PC-9 (cell line): ENCODE measurements at regions not wholly inside any gene's neighbourhood (a gene's known extent, or its start where the extent isn't known, plus 50 kb on each side); places are given as distances from the start of the nearest gene placed in this dataset.
A peak's percentile ranks its signal among the peaks of the same experiment; 100 is the strongest.

Experiments used
- BruUV-seq: library from RNA; stranded (reverse); fragments of 400-500 nt; replicated peaks from 2 replicates; lab custom pipeline; 2021; lab: Mats Ljungman, UMichigan
- CTCF ChIA-PET: fragments of 300-600 bp; sonication (Branson Sonifier 250); formaldehyde crosslinking; loops from one replicate; lab custom pipeline; 2022; ENCODE audit warnings: antibody characterized with exemption; lab: Charles Lee
- POLR2A ChIA-PET: fragments of 300-600 bp; sonication (Branson Sonifier 250); formaldehyde crosslinking; loops from one replicate; lab custom pipeline; 2022; ENCODE audit warnings: antibody characterized with exemption; ENCODE audit not compliant: unreplicated experiment; lab: Charles Lee
- DNase-seq, 2 experiments: peaks; one replicate each; pipeline versions ENCODE4 v3.0.0 to v3.0.0-alpha.2; 2015 to 2022; ENCODE audit warnings: mixed read lengths in 1 of 2
- H2AFZ ChIP-seq: fragments of 200-600 bp; sonication (generic); 2 replicates; pipeline ENCODE4 v1.8.1; 2017; ENCODE audit warnings: antibody characterized with exemption
- H3F3A ChIP-seq: fragments of 200-600 bp; sonication (generic); 2 replicates; pipeline ENCODE4 v1.8.1; 2017; ENCODE audit warnings: antibody characterized with exemption, mild to moderate bottlenecking, low read depth; ENCODE audit not compliant: insufficient read depth
- H3K27ac ChIP-seq: fragments of 200-600 bp; sonication (generic); 2 replicates; pipeline ENCODE4 v1.6.1; 2016; ENCODE audit warnings: mixed run types
- H3K27me3 ChIP-seq: fragments of 200-600 bp; sonication (generic); 2 replicates; pipeline ENCODE4 v1.6.1; 2016; ENCODE audit warnings: low read depth, mixed run types; ENCODE audit not compliant: insufficient read depth
- H3K36me3 ChIP-seq: fragments of 200-600 bp; sonication (generic); 2 replicates; pipeline ENCODE4 v1.6.1; 2016; ENCODE audit warnings: low read depth, mixed run types
- H3K4me1 ChIP-seq: fragments of 200-600 bp; sonication (generic); replicated peaks from 2 replicates; pipeline ENCODE4 v1.6.1; 2016; ENCODE audit warnings: mixed run types; ENCODE audit not compliant: insufficient read depth
- H3K4me2 ChIP-seq: fragments of 200-600 bp; sonication (generic); 2 replicates; pipeline ENCODE4 v1.6.1; 2017; ENCODE audit warnings: mixed run types
- H3K4me3 ChIP-seq: fragments of 200-600 bp; sonication (generic); 2 replicates; pipeline ENCODE4 v1.6.1; 2016; ENCODE audit warnings: mixed run types
- H3K79me2 ChIP-seq: fragments of 200-600 bp; sonication (generic); 2 replicates; pipeline ENCODE4 v1.6.1; 2017; ENCODE audit warnings: low read depth, mixed run types
- H3K9me2 ChIP-seq: fragments of 200-600 bp; sonication (generic); 2 replicates; pipeline ENCODE4 v1.8.1; 2017; ENCODE audit warnings: mild to moderate bottlenecking; ENCODE audit not compliant: insufficient read depth
- H3K9me3 ChIP-seq: fragments of 200-600 bp; sonication (generic); 2 replicates; pipeline ENCODE4 v1.8.1; 2016; ENCODE audit warnings: low read depth; ENCODE audit not compliant: insufficient read depth
- H4K20me1 ChIP-seq: fragments of 200-600 bp; sonication (generic); 2 replicates; pipeline ENCODE4 v1.8.1; 2017; ENCODE audit not compliant: insufficient read depth
- EZH2 ChIP-seq: fragments of 200-600 bp; sonication (generic); IDR thresholded peaks from 2 replicates; pipeline ENCODE4 v1.8.0; 2017; ENCODE audit warnings: antibody characterized with exemption, low read depth
- intact Hi-C: fragments of 100-400 bp; cut with micrococcal nuclease; formaldehyde crosslinking; loops from one replicate; pipeline ENCODE4 v1.10.0; 2022; ENCODE audit not compliant: unreplicated experiment
- TF ChIP-seq, protein P1 (sequence below): fragments of 200-600 bp; sonication (generic); conservative IDR thresholded peaks from 2 replicates; pipeline ENCODE4 v1.6.1; 2017; ENCODE audit warnings: mixed run types, antibody characterized with exemption, mild to moderate bottlenecking, moderate library complexity

- no peaks in the 10 kb centered on the region for H3K36me3 ChIP-seq
- H3K27ac ChIP-seq: no peak overlapping the region
- intact Hi-C loops: no loop called here
- no peaks in the 10 kb centered on the region for H3K9me3 ChIP-seq
- no peaks in the 10 kb centered on the region for H3K9me2 ChIP-seq
- CTCF ChIA-PET: no interaction called here
- H3K4me2 ChIP-seq: no peak overlapping the region
- POLR2A ChIA-PET: no interaction called here
- no peak for DNase-seq
- H3K4me1 ChIP-seq: no peaks in the 10 kb centered on the region
- H4K20me1 ChIP-seq: no peaks in the 10 kb centered on the region
- no peak overlapping the region for H2AFZ ChIP-seq
- H3F3A ChIP-seq: no peaks in the 10 kb centered on the region
- H3K79me2 ChIP-seq: no peaks in the 10 kb centered on the region
- H3K27me3 ChIP-seq: no peaks in the 10 kb centered on the region
- no TSS peak for BruUV-seq
- no peak for TF ChIP-seq EZH2
- TF ChIP-seq, protein P1, sequence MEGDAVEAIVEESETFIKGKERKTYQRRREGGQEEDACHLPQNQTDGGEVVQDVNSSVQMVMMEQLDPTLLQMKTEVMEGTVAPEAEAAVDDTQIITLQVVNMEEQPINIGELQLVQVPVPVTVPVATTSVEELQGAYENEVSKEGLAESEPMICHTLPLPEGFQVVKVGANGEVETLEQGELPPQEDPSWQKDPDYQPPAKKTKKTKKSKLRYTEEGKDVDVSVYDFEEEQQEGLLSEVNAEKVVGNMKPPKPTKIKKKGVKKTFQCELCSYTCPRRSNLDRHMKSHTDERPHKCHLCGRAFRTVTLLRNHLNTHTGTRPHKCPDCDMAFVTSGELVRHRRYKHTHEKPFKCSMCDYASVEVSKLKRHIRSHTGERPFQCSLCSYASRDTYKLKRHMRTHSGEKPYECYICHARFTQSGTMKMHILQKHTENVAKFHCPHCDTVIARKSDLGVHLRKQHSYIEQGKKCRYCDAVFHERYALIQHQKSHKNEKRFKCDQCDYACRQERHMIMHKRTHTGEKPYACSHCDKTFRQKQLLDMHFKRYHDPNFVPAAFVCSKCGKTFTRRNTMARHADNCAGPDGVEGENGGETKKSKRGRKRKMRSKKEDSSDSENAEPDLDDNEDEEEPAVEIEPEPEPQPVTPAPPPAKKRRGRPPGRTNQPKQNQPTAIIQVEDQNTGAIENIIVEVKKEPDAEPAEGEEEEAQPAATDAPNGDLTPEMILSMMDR: no peak
- no peak overlapping the region for H3K4me3 ChIP-seq
Measured at GRCh38 chr4:82213485-82214417, 160.0 kb downstream of the HNRNPD start.

DNA sequence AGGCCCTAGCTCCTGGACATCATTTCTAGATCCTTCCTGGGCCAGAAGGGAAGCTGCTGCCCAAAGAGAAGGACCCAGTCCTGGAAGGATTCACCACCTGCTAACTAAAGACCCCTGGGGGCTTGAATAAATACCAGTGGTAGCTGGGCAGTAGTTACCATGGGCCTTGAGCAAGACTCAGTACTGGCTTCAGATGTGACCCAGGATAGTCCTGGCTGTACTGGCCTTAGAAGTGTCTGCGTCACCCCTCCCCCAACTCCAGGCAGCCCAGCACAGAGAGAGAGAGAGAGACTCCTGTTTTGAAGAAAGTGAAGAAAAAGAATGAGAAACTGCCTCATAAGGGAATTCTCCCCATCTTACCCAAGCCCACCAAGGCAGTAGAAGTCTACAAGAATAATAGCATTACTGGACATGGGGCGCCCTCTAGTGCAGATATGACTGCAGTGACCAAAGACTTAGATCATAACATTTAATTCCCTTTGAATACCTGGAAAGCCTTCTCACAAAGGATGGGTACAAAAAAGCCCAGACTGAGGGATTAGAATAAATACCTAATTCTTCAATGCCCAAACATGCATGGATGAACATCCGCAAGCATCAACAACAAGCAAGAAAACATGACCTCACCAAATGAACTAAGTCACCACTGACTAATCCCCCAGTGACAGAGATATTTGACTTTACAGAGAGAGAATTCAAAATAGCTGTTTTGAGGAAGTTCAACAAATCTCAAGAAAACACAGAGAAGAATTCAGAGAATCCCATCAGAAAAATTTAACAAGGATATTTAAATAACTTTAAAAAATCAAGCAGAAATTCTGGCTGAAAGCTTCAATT is 171.8 kb downstream of the HNRNPD start:
- Histone ChIP-seq H3K27ac (no peak overlapping the region), H2AFZ (no peak overlapping the region), H3K36me3 (no peaks in the 10 kb centered on the region), H3K4me3 (no peak overlapping the region), H3K4me1 (no peaks in the 10 kb centered on the region), H3K79me2 (no peaks in the 10 kb centered on the region), H3K9me3 (no peaks in the 10 kb centered on the region), H4K20me1 (no peaks in the 10 kb centered on the region), H3F3A (no peaks in the 10 kb centered on the region), H3K9me2 (no peaks in the 10 kb centered on the region), H3K27me3 (no peaks in the 10 kb centered on the region), H3K4me2 (no peak overlapping the region)
- TF ChIP-seq, protein P1: peak; percentile 72
- no peak for TF ChIP-seq EZH2
- DNase-seq: peak in 1 of 2 experiments; percentile 6
- BruUV-seq: no TSS peak
- POLR2A ChIA-PET: no interaction called here
- intact Hi-C loops: loop anchor here (2.0 kb wide), 2 partner anchors 735 to 795 kb away; no protein-coding TSS in a partner anchor
- CTCF ChIA-PET: no interaction called here

DNA sequence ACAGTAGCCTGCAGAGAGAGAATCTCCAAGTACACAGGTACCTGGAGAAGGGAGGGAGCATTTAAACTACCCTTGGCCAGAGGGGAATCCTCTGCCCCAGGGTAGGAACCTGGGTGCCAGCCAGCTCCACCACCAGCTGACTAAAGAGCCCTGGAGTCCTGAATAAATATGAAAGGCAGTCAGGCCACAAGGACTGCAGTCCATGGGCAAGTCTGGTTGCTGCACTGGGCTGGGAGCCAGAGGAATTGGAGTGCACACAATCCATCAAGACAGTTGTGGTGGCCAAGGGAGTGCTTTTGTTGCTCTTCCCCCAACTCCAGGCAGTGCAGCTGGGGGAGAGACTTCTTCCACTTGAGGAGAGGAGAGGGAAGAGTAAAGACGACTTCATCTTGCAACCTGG is 172.5 kb downstream of the HNRNPD start:
- Histone ChIP-seq H2AFZ (no peak overlapping the region), H3K79me2 (no peaks in the 10 kb centered on the region), H3F3A (no peaks in the 10 kb centered on the region), H3K4me3 (no peak overlapping the region), H4K20me1 (no peaks in the 10 kb centered on the region), H3K4me2 (no peak overlapping the region), H3K27ac (no peak overlapping the region), H3K9me3 (no peaks in the 10 kb centered on the region), H3K4me1 (no peaks in the 10 kb centered on the region), H3K36me3 (no peaks in the 10 kb centered on the region), H3K27me3 (no peaks in the 10 kb centered on the region), H3K9me2 (no peaks in the 10 kb centered on the region)
- CTCF ChIA-PET: no interaction called here
- POLR2A ChIA-PET: no interaction called here
- TF ChIP-seq, protein P1: no peak
- no peak for TF ChIP-seq EZH2
- intact Hi-C loops: no loop called here
- DNase-seq: no peak
- BruUV-seq: no TSS peak
